ENCODE measurements at regions not wholly inside any gene's neighbourhood (a gene's known extent, or its start where the extent isn't known, plus 50 kb on each side); places are given as distances from the start of the nearest gene placed in this dataset.
"Not testable (repeated sequence)": the region's sequence is repeated elsewhere in the genome, so short reads cannot be mapped to it uniquely, and the experiment has no call there.

DNA sequence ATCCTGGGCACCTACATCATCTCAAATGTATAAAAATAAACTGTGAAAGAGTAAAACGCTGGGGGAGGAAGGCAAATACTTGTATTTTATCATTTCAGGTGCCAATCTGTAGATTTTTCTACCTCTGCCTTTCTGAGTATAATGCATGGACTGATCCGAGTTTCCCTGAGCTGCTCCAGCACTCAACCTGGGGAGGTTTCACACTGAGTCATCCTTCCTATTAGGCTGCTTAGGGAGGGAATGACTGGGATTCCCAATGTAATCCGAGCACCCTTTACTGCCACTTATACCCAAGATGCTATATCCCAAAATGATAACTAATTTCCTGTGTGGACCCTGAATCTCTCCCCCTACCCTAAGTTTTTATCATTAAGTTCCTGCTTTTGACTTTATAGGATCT, 126.6 kb downstream of the HNRNPD start:
- no peak for DNase-seq

DNA sequence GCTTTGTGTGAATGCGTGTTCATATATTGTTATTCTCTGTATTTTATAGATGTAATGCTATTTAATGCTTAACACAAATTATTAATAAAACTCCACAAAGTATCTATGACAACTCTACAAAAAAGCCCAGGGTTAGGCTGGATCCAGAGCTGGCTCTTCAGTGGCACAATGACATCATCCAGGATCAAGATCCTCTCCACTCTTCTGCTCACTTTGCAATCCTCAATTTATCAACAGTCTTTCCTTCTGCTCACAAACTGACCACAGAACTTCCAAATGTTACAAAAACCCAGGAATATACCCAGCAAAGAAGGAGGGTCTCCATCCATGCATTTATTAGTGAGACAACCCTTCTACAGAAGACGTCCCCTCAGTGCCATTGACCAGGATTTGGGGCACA, 132.3 kb downstream of the HNRNPD start:
- DNase-seq, result no peak

DNA sequence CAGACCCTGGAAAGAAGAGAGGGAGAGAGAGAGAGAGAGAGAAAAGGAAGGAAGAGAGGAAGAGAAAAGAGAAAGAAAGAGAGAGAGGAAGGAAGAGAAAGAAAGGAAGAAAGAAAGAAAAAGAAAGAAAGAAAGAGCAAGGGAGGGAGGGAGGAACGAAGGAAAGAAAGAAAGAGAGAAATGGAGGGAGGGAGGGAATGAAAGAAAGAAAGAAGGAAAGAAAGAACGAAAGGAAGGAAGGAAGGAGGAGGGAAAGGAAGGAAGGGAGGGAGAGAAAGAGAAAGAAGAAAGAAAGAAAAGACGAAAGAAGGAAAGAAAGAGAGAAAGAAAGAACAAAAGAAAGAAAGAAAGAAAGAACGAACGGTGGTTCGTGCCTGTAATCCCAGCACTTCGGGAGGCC, 133.4 kb downstream of the HNRNPD start:
- DNase-seq, result no peak

DNA sequence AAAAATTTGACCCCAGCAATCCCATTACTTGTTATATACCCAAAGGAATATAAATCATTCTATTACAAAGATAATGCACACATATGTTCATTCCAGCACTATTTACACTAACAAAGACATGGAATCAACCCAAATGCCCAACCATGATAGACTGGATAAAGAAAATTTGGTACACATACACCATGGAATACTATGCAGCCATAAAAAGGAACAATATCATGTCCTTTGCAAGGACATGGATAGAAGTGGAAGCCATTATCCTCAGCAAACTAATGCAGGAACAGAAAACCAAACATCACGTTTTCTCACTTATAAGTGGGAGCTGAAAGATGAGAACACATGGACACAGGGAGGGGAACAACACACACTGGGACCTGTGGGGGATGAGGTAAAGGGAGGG, 136.6 kb downstream of the HNRNPD start:
- not testable (repeated sequence) for DNase-seq

DNA sequence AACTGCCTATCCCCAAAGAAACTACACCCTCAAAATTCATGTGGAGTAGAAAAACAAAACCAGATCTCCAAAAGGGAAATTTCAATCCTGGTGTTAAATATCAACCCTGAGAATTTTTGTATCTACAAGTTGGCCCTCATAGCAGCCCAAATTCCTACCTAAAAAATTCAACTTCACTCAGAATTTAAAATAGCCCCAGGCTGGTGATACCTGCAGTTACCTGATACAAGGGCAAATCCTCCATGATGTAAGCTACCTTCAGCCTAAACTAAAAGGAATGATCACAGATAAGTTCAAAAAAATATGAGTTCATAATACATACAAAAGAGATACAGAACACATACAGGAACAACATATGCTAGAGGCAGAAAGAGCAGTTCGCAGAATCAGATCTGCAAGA, 138.4 kb downstream of the HNRNPD start:
- DNase-seq, result no peak

DNA sequence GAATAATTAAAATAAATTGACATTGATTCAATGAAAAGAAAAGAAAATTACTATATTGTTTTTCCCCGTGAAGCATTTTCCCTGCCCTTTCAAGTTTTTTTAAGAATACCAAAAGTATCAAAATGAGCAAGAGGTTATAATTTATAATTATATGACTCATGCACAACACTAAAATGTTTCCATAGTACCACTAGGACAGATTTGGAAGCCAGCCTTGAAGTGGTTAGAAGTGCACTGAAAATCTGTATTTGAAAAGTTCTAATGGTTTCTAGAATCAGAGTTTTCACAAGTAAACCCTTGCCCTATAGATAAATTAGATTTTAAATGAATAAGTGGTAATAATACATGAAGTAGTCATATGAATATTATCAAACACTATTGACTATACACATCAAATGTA, 140.9 kb downstream of the HNRNPD start:
- no peak for DNase-seq

DNA sequence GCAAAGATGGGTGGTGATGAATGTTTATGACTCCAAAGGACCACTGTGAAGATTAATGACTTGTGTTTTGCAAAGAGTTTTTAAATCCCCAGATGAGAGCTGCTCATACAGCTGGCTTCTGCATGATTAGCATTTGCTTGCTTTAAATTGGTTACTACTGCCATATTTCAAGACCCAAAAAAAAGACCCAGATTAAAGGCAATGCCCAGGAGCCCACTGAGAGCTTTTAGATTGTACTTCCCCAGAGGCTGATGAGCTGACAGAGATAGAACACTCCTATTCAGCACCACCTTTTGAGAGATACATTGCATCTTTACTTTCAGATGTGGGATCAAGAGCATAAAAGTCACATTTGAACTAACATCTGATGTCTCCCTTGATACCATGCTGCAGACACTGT, 142.0 kb downstream of the HNRNPD start:
- DNase-seq, result no peak

DNA sequence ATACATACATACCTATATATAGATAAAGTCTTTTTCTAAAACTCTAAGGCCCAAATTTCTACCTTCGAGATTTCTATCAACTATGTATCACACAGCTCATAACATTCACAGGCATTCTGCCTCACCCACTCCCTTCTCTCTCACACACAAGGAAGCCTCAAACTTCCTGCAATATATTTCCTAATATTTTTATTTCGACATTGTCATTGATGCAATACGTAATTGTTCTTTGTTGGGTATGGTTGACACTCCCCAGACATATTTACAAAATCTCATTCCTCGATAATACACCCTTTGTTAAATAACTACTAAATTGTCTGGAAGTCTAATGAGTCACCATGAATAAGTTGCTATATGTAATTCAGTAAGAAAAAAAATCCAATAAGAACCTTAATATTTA, 143.5 kb downstream of the HNRNPD start:
- DNase-seq, result no peak

DNA sequence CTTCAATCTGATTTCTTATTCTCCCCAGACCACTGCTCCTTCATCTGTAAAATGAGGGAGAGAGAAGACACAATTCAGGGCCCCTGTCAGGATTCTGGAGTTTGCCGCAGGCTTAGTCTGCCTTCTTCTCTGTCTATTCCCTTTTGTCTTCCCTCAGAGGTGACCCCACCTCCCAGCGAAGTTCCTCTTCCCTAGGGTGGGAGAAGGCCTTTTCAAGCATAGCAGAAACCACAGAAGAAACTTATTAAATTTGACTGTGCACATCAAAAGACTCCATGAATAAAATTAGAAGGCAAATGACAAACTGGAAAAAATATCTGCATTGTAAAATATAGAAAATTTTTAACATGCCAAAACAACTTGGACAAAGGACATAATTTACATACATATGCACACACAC, 148.8 kb downstream of the HNRNPD start:
- no peak for DNase-seq

DNA sequence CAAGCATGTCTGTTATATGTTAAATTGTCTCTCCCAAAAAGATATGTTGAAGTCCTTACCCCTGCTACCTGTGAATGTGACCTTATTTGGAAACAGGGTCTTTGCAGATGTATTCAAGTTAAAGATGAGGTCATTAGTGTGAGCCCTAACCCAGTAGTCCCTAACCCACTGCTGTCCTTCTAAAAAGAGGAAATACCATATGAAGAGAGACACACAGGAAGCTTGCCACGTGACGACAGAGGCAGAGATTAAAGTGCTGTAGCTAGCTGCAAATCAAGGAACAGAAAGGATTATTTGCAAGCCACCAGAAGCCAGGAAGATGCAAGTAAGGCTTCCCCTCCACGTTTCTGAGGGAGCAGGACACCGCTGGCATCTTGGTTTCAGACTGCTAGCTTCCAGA, 150.1 kb downstream of the HNRNPD start:
- DNase-seq, result peak; percentile 26

DNA sequence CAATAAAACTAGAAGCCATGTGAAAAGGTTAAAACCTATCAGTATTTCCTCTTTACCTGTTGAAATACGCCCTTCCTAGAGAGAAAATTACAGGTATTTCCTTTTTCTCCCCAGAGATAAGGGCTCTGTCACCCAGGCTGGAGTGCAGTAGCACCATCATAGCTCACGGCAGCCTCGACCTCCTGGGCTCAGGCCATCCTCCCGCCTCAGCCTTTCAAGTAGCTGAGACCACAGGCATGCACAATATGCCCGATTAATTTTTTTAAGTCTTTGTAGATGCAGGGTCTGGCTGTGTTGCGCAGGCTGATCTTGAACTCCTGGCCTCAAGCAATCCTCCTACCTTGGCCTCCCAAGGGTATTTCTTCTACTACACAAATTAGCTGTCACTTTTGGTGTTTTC, 154.4 kb downstream of the HNRNPD start:
- DNase-seq, result no peak

DNA sequence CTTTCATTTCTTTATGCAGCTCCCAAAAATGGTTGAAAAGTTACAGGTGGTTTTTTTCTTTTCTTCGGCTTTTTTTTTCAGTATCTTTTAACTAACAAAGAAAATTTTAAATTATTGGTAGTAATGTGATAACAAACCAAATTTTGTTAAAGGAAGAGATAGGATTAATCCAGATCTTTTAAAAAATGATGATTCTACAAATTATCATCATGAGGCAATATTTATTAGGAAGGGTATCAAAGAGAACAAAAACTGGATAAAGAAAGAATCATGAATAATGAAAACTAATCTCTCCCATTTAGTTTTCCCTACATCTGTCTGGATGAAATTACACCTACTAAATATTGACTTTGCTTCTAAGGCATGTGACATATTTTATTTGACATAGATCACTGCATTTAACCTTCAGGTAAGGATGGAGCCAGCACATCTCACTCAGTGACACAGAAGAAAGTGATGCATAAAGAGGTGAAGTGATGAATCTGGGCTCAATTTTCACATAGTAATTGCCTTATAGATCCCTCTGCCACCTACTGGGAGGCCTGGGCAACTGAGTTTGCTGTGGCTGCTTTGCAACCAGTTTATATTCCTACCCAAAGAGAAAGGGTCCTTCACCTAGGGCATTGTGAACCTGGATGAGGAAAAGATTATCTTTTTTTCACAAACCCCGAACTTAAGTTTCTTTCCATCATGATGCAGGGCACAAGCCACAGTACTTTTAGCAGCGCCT, 155.6 kb downstream of the HNRNPD start:
- DNase-seq, result no peak

DNA sequence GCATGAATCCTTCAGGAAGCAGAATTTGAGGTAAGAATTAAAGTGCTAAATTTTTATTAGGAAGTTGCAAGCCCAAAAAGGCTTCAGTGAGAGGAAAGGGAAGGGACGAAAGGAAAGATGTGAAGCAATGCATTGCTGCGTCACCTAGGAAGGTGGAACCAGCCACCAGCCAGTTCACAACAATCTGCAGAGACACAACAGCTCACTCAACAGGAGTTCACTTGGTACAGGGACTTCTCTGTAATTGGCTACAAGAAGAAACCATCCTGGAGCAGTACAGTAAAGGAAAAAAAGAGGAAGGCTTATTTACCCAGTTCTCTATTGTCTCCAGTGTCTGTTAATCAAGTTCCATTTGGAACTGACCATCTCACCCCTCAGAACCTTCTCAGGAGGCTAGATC, 157.6 kb downstream of the HNRNPD start:
- DNase-seq, result no peak

DNA sequence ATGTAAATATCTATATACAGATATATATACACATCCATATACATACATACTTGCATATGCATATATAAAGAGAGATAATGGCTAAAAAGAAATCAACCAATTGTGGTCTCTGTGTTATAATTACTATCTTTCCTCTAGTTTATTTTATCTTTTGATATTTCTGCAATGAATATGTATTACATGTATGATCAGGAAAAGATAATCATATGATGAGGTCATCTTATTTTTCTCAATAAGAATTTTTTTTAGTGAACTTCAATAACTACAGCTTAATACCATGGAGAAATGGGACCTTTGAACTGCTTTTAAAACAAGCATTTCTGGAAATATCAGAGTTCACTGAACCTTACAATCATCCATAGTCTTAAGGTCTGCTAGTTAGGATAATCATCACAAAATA, 158.0 kb downstream of the HNRNPD start:
- DNase-seq, result no peak

DNA sequence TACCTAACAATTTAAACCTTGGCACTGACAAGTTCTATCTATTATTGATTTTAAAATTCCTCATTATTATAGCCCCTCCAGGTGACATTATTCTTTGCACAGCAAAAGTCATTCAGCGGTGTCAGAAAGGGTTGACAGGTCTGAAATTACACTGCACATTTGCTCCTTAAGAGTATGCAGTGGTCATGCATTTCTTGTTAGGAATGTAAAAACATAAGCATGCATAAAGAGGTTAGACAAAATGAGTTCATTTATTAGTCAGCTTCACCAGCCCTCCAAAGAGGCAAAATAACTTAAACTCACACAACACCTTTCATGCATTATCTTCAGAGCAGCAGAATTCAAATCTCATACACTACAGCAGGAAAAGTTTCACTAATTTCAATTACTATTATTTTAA, 158.8 kb downstream of the HNRNPD start:
- no peak for DNase-seq

DNA sequence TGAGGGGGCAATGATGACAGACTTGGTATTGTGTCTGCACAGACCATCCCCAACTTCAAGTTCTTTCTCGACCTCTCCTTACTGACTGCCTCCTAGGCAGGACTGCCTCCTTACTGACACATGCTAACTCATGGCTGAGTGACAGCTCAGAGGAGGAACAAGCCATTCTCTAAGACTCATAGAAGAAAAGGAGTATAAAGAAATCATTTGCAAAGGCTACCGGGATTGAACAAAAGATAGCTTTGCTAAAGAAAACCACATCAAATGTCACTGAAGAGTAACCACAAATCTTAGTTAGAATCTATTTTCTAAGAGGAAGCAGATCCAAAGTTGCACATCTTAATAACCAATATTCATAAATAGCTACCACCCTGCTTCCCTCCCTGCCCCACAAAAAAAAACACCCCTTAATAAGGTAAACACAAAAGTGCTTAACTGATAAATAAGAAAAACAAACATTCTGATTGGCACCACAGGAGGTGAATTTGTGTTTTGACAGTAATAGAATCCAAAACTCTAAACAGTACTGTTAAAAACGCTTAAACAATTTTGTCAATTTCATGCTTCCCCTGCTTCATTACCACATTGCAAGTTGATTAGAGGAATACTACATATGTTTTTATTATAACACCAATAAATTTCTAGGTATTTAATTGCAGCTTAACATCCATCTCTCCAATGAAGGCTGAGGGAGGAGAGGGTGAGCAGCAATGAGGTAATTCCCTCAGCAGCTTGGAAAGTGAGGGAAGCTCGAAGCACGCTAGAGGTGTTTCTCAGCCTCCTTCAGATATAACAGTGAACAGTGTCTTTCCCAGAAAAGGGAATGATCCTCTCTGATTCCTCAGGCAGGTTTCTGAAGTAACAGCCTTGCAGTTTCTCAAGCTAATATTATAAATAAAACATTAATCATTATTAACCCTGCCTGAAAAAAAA, 160.0 kb downstream of the HNRNPD start:
- DNase-seq, result no peak

DNA sequence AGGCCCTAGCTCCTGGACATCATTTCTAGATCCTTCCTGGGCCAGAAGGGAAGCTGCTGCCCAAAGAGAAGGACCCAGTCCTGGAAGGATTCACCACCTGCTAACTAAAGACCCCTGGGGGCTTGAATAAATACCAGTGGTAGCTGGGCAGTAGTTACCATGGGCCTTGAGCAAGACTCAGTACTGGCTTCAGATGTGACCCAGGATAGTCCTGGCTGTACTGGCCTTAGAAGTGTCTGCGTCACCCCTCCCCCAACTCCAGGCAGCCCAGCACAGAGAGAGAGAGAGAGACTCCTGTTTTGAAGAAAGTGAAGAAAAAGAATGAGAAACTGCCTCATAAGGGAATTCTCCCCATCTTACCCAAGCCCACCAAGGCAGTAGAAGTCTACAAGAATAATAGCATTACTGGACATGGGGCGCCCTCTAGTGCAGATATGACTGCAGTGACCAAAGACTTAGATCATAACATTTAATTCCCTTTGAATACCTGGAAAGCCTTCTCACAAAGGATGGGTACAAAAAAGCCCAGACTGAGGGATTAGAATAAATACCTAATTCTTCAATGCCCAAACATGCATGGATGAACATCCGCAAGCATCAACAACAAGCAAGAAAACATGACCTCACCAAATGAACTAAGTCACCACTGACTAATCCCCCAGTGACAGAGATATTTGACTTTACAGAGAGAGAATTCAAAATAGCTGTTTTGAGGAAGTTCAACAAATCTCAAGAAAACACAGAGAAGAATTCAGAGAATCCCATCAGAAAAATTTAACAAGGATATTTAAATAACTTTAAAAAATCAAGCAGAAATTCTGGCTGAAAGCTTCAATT, 171.8 kb downstream of the HNRNPD start:
- no peak for DNase-seq

DNA sequence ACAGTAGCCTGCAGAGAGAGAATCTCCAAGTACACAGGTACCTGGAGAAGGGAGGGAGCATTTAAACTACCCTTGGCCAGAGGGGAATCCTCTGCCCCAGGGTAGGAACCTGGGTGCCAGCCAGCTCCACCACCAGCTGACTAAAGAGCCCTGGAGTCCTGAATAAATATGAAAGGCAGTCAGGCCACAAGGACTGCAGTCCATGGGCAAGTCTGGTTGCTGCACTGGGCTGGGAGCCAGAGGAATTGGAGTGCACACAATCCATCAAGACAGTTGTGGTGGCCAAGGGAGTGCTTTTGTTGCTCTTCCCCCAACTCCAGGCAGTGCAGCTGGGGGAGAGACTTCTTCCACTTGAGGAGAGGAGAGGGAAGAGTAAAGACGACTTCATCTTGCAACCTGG, 172.5 kb downstream of the HNRNPD start:
- no peak for DNase-seq

DNA sequence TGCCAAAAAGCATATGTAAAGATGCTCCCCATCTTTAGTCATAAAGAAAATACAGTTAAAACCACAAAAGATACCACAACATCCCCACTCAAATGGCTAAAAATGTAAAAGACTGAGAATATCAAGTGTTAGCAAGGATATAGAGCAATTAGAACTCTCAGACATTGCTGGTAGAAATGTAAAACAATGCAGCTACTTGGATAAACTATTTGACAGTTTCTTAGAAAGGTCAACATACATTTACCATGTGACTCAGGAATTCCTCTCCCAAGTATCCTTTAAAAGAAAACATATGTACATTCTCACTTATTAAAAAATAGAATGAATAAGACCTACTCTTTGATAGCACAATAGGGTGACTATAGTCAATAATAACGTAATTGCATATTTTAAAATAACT, 173.7 kb downstream of the HNRNPD start:
- DNase-seq, result no peak

DNA sequence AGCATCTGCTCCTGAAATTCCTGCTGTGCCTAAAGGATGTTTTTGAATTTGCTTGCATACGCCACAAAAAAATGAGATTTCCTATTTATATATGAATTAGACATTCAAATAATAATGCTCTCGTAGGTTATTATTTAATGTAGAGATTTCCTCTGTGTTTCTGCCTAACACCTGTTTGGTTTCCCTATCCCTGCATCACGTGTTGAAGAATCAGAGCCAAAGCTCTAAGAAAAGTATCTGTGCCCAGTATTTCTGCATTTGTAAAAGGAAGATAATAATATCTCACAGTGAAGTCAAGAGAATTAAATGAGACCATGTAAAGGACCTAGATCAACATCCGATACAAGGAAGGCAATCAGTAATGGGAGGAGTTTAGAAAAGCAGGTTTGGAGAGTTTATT, 179.5 kb downstream of the HNRNPD start:
- DNase-seq, result no peak

DNA sequence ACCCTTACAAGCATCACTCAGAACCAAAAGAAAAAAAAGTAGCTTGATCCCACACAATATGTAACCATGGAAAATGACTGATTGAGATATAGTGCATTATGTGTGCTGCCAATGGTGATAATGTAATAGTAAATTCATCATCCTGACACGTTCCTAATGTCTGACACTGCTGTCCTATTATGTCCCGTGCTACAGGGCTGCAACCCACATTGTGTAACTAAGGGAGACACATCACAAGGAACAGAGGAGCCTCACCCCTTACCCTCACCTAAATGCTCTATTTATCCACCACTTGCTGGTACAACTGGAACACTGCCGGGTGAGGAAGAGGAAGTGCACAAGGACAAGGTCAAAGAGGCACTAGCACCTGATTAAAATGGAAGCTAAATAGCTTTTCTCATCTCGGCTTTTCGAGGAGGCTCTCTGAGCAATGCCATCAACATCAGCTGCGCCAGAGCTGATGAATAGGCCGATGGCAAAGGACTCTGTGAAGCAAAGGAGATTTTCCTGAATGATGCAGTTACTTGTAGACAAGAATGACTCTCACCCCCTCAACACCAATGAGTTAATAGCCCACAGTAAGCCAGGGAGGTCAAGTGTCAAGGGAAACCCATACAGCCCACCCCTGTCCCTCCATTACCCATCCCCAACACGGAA, 181.6 kb downstream of the HNRNPD start:
- no peak for DNase-seq

DNA sequence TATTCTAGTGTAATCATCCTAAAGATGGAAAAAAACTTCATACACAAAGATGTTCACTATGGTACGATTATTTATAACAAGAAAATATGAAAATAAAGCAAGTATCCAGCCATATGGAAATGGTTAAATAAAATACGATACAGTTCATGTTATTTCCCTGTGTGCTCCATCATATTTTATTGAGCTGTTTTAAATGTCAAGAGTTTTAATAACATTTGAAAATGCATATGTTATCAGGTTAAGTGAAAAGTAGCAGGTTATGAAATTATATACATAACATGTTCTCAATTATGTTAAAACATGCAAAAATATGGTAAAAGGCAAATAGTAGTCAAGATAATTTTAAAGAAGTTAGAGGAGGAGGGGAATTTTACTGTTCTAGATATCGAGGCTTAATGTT, 192.0 kb downstream of the HNRNPD start:
- DNase-seq, result no peak

DNA sequence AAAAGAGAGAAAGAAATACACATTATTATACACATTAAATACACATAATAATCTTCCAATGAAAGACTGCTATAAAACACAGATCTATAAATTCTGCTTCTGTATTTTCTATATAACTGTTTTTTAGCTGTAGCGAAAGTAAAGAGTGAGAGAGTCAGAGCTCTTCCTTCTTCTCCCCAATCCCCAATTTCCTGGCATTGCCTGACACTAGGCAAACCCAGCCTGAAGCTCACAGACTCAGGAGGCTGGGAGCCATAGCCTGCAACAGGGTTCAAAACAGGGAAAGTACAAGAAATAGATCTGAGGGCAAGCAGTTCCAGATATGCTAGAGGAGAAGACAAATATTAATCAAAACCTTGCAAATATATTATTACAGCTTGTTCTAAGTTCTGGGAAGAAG, 201.6 kb downstream of the HNRNPD start:
- DNase-seq, result no peak
